OCI-LY1 (cell line): ENCODE measurements at regions not wholly inside any gene's neighbourhood (a gene's known extent, or its start where the extent isn't known, plus 50 kb on each side); places are given as distances from the start of the nearest gene placed in this dataset.

Source experiments
- EZH2 ChIP-seq: fragments of 200-600 bp; sonication (generic), shearing (Covaris generic); IDR thresholded peaks from 2 replicates; pipeline ENCODE4 v1.8.0; 2017; ENCODE audit warnings: borderline replicate concordance, mixed run types, mild to moderate bottlenecking, antibody characterized with exemption, low read length, moderate library complexity, mixed read lengths
- TF ChIP-seq, protein P1 (sequence below): fragments of 200-600 bp; sonication (generic), shearing (Covaris generic); IDR thresholded peaks from 2 replicates; pipeline ENCODE4 v1.5.1; 2017; ENCODE audit warnings: mild to moderate bottlenecking, antibody characterized with exemption, low read length, moderate library complexity, mixed read lengths

DNA sequence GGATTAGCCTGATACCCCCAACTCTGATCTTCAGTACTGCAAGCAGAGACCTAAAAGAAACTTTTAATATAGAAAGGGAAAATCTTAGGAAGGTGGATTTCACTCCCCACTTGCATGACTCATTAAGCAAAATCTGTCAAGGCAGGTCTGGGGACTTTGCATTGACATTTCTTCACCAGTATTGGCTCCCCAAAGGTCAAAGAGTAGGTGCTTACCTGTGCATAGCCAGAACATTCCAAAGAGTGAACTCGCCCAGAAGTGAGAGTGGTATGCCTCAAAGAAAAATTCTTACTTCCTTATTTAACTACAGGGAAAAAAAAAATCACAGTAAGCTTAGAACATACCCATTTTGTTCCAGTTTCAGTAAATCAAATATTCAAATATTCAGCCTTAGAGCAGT, 140.9 kb upstream of the TP63 start:
- TF ChIP-seq, protein P1, sequence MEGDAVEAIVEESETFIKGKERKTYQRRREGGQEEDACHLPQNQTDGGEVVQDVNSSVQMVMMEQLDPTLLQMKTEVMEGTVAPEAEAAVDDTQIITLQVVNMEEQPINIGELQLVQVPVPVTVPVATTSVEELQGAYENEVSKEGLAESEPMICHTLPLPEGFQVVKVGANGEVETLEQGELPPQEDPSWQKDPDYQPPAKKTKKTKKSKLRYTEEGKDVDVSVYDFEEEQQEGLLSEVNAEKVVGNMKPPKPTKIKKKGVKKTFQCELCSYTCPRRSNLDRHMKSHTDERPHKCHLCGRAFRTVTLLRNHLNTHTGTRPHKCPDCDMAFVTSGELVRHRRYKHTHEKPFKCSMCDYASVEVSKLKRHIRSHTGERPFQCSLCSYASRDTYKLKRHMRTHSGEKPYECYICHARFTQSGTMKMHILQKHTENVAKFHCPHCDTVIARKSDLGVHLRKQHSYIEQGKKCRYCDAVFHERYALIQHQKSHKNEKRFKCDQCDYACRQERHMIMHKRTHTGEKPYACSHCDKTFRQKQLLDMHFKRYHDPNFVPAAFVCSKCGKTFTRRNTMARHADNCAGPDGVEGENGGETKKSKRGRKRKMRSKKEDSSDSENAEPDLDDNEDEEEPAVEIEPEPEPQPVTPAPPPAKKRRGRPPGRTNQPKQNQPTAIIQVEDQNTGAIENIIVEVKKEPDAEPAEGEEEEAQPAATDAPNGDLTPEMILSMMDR: no peak
- no peak for TF ChIP-seq EZH2
